H1 (cell line): ENCODE measurements at regions not wholly inside any gene's neighbourhood (a gene's known extent, or its start where the extent isn't known, plus 50 kb on each side); places are given as distances from the start of the nearest gene placed in this dataset.

Source experiments
- CTCF ChIA-PET: fragments of 300-600 bp; sonication (Branson Sonifier 250); formaldehyde crosslinking; loops from one replicate; lab custom pipeline; 2021; ENCODE audit not compliant: partially characterized antibody; lab: Charles Lee
- POLR2A ChIA-PET: fragments of 300-600 bp; sonication (Branson Sonifier 250); formaldehyde crosslinking; loops from one replicate; lab custom pipeline; 2021; ENCODE audit warnings: inconsistent platforms; ENCODE audit not compliant: partially characterized antibody; lab: Charles Lee
- DNase-seq, 2 experiments: peaks; one replicate each; pipeline versions ENCODE4 v3.0.0 to v3.0.0-alpha.2; 2010 to 2022; ENCODE audit warnings: low spot score in 2 of 2, low read depth in 1 of 2, mixed read lengths in 1 of 2
- FAIRE-seq: peaks from 2 replicates; lab custom pipeline; 2011; peaks lifted over from hg19 to GRCh38; lab: Jason Lieb, UNC
- H2AFZ ChIP-seq: 2 replicates; pipeline ENCODE4 v1.8.1; 2012; ENCODE audit warnings: low read length, inconsistent platforms
- H2AK5ac ChIP-seq: 2 replicates; pipeline ENCODE4 v1.6.1; 2013; ENCODE audit warnings: low read depth, low read length
- H2BK120ac ChIP-seq: replicated peaks from 2 replicates; pipeline ENCODE3; 2013; ENCODE audit warnings: low read depth, low read length, inconsistent platforms
- H2BK12ac ChIP-seq: 2 replicates; pipeline ENCODE4 v1.6.1; 2013; ENCODE audit warnings: low read depth, low read length
- H2BK15ac ChIP-seq: 2 replicates; pipeline ENCODE4 v1.6.1; 2013; ENCODE audit warnings: low read length
- H2BK20ac ChIP-seq: 2 replicates; pipeline ENCODE4 v1.6.1; 2013; ENCODE audit warnings: low read length
- H2BK5ac ChIP-seq: 2 replicates; pipeline ENCODE4 v1.6.1; 2013; ENCODE audit warnings: low read depth, low read length
- H3K14ac ChIP-seq: 2 replicates; pipeline ENCODE4 v1.6.1; 2013; ENCODE audit warnings: inconsistent platforms; ENCODE audit not compliant: insufficient read length
- H3K18ac ChIP-seq: 2 replicates; pipeline ENCODE4 v1.6.1; 2013; ENCODE audit warnings: low read length; ENCODE audit errors: extremely low read depth
- H3K23ac ChIP-seq: 2 replicates; pipeline ENCODE4 v1.6.1; 2013; ENCODE audit warnings: inconsistent platforms; ENCODE audit not compliant: insufficient read length
- H3K23me2 ChIP-seq: 2 replicates; pipeline ENCODE4 v1.6.1; 2013; ENCODE audit warnings: low read depth, low read length
- H3K27ac ChIP-seq: 2 replicates; pipeline ENCODE4 v1.6.1; 2011; ENCODE audit warnings: low read depth, low read length, inconsistent platforms
- H3K27me3 ChIP-seq, 4 experiments: replicated peaks in 1 of 4; 1 replicate in 1 of 4; 2 replicates in 3 of 4; pipeline versions ENCODE4 v1.6.1 to v1.8.1; 2011 to 2013; ENCODE audit warnings: low read length in 3 of 4, mild to moderate bottlenecking in 3 of 4, inconsistent platforms in 2 of 4, mixed read lengths in 2 of 4, moderate library complexity in 1 of 4; ENCODE audit not compliant: control insufficient read depth in 3 of 4, insufficient read depth in 3 of 4; ENCODE audit errors: extremely low read depth in 1 of 4
- H3K36me3 ChIP-seq, 4 experiments: 2 replicates each; pipeline versions ENCODE4 v1.6.1 to v1.8.1; 2011 to 2013; ENCODE audit warnings: mild to moderate bottlenecking in 4 of 4, low read length in 3 of 4, moderate library complexity in 2 of 4, control low read depth in 1 of 4, inconsistent platforms in 1 of 4; ENCODE audit not compliant: insufficient read depth in 4 of 4, control insufficient read depth in 2 of 4
- H3K4ac ChIP-seq: replicated peaks from 2 replicates; pipeline ENCODE3; 2013; ENCODE audit warnings: low read length, low read depth, mixed read lengths, inconsistent platforms; ENCODE audit not compliant: insufficient read length
- H3K4me1 ChIP-seq, 4 experiments: replicated peaks in 1 of 4; 1 replicate in 1 of 4; 2 replicates in 3 of 4; pipeline versions ENCODE4 v1.6.1 to v1.8.1; 2011 to 2013; ENCODE audit warnings: low read length in 3 of 4, inconsistent platforms in 2 of 4, mixed read lengths in 1 of 4; ENCODE audit not compliant: insufficient read depth in 4 of 4, control insufficient read depth in 3 of 4
- H3K4me2 ChIP-seq, 2 experiments: 2 replicates each; pipeline versions ENCODE4 v1.6.1 to v1.8.1; 2011 to 2013; ENCODE audit warnings: low read depth in 2 of 2, low read length in 2 of 2, control low read depth in 1 of 2, inconsistent platforms in 1 of 2, mild to moderate bottlenecking in 1 of 2; ENCODE audit not compliant: insufficient read depth in 1 of 2
- H3K4me3 ChIP-seq, 4 experiments: fragments of 200-600, 300-600 bp in 1 of 4; sonication (generic), shearing (Covaris generic), sonication (Bioruptor Twin) in 1 of 4; 2 replicates each; pipeline versions ENCODE4 v1.5.1 to v1.8.1; 2011 to 2016; ENCODE audit warnings: low read length in 4 of 4, low read depth in 3 of 4, control low read depth in 2 of 4, inconsistent platforms in 2 of 4, mild to moderate bottlenecking in 2 of 4, mixed read lengths in 1 of 4, moderate library complexity in 1 of 4; ENCODE audit not compliant: insufficient read depth in 2 of 4; ENCODE audit errors: extremely low read depth in 1 of 4
- H3K56ac ChIP-seq: replicated peaks from 2 replicates; pipeline ENCODE3; 2013; ENCODE audit warnings: low read depth, mild to moderate bottlenecking, mixed read lengths, low read length, inconsistent platforms; ENCODE audit not compliant: insufficient read length
- H3K79me1 ChIP-seq: 2 replicates; pipeline ENCODE4 v1.6.1; 2013; ENCODE audit warnings: low read depth, low read length, control low read depth
- H3K79me2 ChIP-seq, 2 experiments: 2 replicates each; pipeline versions ENCODE4 v1.6.1 to v1.8.1; 2012 to 2013; ENCODE audit warnings: low read length in 2 of 2, mild to moderate bottlenecking in 2 of 2, inconsistent platforms in 1 of 2; ENCODE audit not compliant: insufficient read depth in 2 of 2, control insufficient read depth in 1 of 2
- H3K9ac ChIP-seq, 4 experiments: replicated peaks in 1 of 4; 1 replicate in 1 of 4; 2 replicates in 3 of 4; pipeline versions ENCODE4 v1.6.1 to v1.8.1; 2011 to 2013; ENCODE audit warnings: low read depth in 3 of 4, low read length in 3 of 4, control low read depth in 2 of 4, mild to moderate bottlenecking in 2 of 4, moderate library complexity in 2 of 4, inconsistent platforms in 1 of 4; ENCODE audit errors: extremely low read depth in 1 of 4
- H3K9me3 ChIP-seq, 2 experiments: 2 replicates each; pipeline versions ENCODE4 v1.6.1 to v1.8.1; 2012 to 2013; ENCODE audit warnings: mild to moderate bottlenecking in 2 of 2, moderate library complexity in 2 of 2, control low read depth in 1 of 2, inconsistent platforms in 1 of 2, low read depth in 1 of 2, low read length in 1 of 2, mixed read lengths in 1 of 2; ENCODE audit not compliant: insufficient read depth in 2 of 2
- H4K20me1 ChIP-seq, 2 experiments: replicated peaks in 1 of 2; 2 replicates each; pipeline versions ENCODE3 to v1.8.1; 2011 to 2013; ENCODE audit warnings: inconsistent platforms in 2 of 2, low read length in 2 of 2, mild to moderate bottlenecking in 1 of 2; ENCODE audit not compliant: insufficient read depth in 2 of 2, control insufficient read depth in 1 of 2
- H4K5ac ChIP-seq: 2 replicates; pipeline ENCODE4 v1.6.1; 2013; ENCODE audit warnings: low read length, low read depth, mixed read lengths, inconsistent platforms; ENCODE audit not compliant: insufficient read length
- H4K8ac ChIP-seq: 2 replicates; pipeline ENCODE4 v1.8.0; 2013; ENCODE audit warnings: mild to moderate bottlenecking, moderate library complexity, low read length, inconsistent platforms; ENCODE audit not compliant: insufficient read depth; ENCODE audit errors: extremely low read depth
- H4K91ac ChIP-seq: replicated peaks from 2 replicates; pipeline ENCODE3; 2013; ENCODE audit warnings: low read length, mixed read lengths, inconsistent platforms; ENCODE audit not compliant: insufficient read length
- CHD2 ChIP-seq: IDR thresholded peaks from 2 replicates; pipeline ENCODE4 v1.6.1; 2012; ENCODE audit warnings: low read length, improper control_type of control experiment
- CREB1 ChIP-seq: IDR thresholded peaks from 2 replicates; pipeline ENCODE4 v1.6.1; 2012; ENCODE audit warnings: inconsistent platforms
- EZH2 ChIP-seq: fragments of 200-600 bp; sonication (generic); IDR thresholded peaks from 2 replicates; pipeline ENCODE4 v1.7.1; 2012; ENCODE audit warnings: low read depth, mild to moderate bottlenecking, moderate library complexity, low read length, inconsistent platforms; ENCODE audit not compliant: severe bottlenecking
- GABPA ChIP-seq: IDR thresholded peaks from 2 replicates; pipeline ENCODE4 v1.6.1; 2011; ENCODE audit warnings: mild to moderate bottlenecking, low read length, moderate library complexity, borderline replicate concordance; ENCODE audit not compliant: insufficient read depth
- KDM1A ChIP-seq: fragments of 200-600, 300-600 bp; sonication (generic); IDR thresholded peaks from 2 replicates; pipeline ENCODE4 v1.7.1; 2016; ENCODE audit warnings: mild to moderate bottlenecking, low read length, borderline replicate concordance
- KDM5A ChIP-seq: fragments of 200-600 bp; IDR thresholded peaks from 2 replicates; pipeline ENCODE4 v1.7.1; 2012; ENCODE audit warnings: mild to moderate bottlenecking, low read length, inconsistent platforms, mixed read lengths
- NANOG ChIP-seq: IDR thresholded peaks from 2 replicates; pipeline ENCODE4 v1.6.1; 2011; ENCODE audit warnings: low read length, low read depth, mild to moderate bottlenecking, inconsistent platforms; ENCODE audit not compliant: insufficient read depth, poor library complexity, severe bottlenecking
- NRF1 ChIP-seq: IDR thresholded peaks from 2 replicates; pipeline ENCODE4 v1.6.1; 2011; ENCODE audit warnings: mild to moderate bottlenecking, low read depth, low read length, improper control_type of control experiment
- PHF8 ChIP-seq: fragments of 200-600 bp; sonication (generic); conservative IDR thresholded peaks from 2 replicates; pipeline ENCODE4 v1.7.1; 2012; ENCODE audit warnings: low read depth, mild to moderate bottlenecking, inconsistent platforms, low read length, moderate library complexity
- RBBP5 ChIP-seq: IDR thresholded peaks from 2 replicates; pipeline ENCODE4 v1.7.1; 2012; ENCODE audit warnings: low read depth, mild to moderate bottlenecking, inconsistent platforms, low read length, moderate library complexity, borderline replicate concordance
- SP1 ChIP-seq: IDR thresholded peaks from 2 replicates; pipeline ENCODE4 v1.6.1; 2011; ENCODE audit warnings: low read depth, low read length
- SP4 ChIP-seq: IDR thresholded peaks from 2 replicates; pipeline ENCODE4 v1.6.1; 2012; ENCODE audit warnings: low read length, inconsistent platforms
- TCF12 ChIP-seq: IDR thresholded peaks from 2 replicates; pipeline ENCODE4 v1.6.1; 2011; ENCODE audit warnings: low read depth, mild to moderate bottlenecking, low read length
- TF ChIP-seq, protein P1 (sequence below), 3 experiments: IDR thresholded peaks; 1 replicate in 2 of 3; 2 replicates in 1 of 3; pipeline versions ENCODE4 v1.5.1 to v1.6.1; 2011; ENCODE audit warnings: low read length in 3 of 3, mild to moderate bottlenecking in 3 of 3, inconsistent platforms in 2 of 3, low read depth in 1 of 3, moderate library complexity in 1 of 3; ENCODE audit not compliant: insufficient read depth in 1 of 3; ENCODE audit errors: control extremely low read depth in 1 of 3

- Histone ChIP-seq H4K5ac (no peak overlapping the region), H3K27ac (no peak overlapping the region), H3K27me3 (no peaks in the 10 kb centered on the region), H2BK15ac (no peak overlapping the region), H3K14ac (no peak overlapping the region), H3K23ac (no peak overlapping the region), H3K4me3 (no peak overlapping the region), H4K20me1 (no peaks in the 10 kb centered on the region), H3K23me2 (no peaks in the 10 kb centered on the region), H3K79me2 (no peaks in the 10 kb centered on the region), H2BK5ac (no peak overlapping the region), H4K8ac (no peak overlapping the region), H4K91ac (no peak overlapping the region), H2AFZ (no peak overlapping the region), H3K4me1 (peaks cover 0 to 4% (median 0%) of the 10 kb centered on the region in 4 experiments; a peak in 1 of 7 replicates), H2BK120ac (no peak overlapping the region), H3K79me1 (no peaks in the 10 kb centered on the region), H2BK20ac (no peak overlapping the region), H3K18ac (no peak overlapping the region), H3K9me3 (no peaks in the 10 kb centered on the region), H3K36me3 (no peaks in the 10 kb centered on the region), H2AK5ac (no peak overlapping the region), H2BK12ac (no peak overlapping the region), H3K9ac (no peak overlapping the region), H3K4ac (no peak overlapping the region), H3K56ac (no peak overlapping the region), H3K4me2 (no peak overlapping the region)
- POLR2A ChIA-PET: no interaction called here
- FAIRE-seq: no peak
- DNase-seq: no peak
- CTCF ChIA-PET: interaction anchor here (1.2 to 1.7 kb wide), 2 partner anchors 39 to 228 kb away, joined by 3 to 4 read pairs; no protein-coding TSS in a partner anchor
- TF ChIP-seq NRF1 (no peak), KDM5A (no peak), SP1 (no peak), TCF12 (no peak), PHF8 (no peak), CREB1 (no peak), SP4 (no peak), KDM1A (no peak), RBBP5 (no peak), EZH2 (no peak), CHD2 (no peak), GABPA (no peak), NANOG (no peak)
- TF ChIP-seq, protein P1, sequence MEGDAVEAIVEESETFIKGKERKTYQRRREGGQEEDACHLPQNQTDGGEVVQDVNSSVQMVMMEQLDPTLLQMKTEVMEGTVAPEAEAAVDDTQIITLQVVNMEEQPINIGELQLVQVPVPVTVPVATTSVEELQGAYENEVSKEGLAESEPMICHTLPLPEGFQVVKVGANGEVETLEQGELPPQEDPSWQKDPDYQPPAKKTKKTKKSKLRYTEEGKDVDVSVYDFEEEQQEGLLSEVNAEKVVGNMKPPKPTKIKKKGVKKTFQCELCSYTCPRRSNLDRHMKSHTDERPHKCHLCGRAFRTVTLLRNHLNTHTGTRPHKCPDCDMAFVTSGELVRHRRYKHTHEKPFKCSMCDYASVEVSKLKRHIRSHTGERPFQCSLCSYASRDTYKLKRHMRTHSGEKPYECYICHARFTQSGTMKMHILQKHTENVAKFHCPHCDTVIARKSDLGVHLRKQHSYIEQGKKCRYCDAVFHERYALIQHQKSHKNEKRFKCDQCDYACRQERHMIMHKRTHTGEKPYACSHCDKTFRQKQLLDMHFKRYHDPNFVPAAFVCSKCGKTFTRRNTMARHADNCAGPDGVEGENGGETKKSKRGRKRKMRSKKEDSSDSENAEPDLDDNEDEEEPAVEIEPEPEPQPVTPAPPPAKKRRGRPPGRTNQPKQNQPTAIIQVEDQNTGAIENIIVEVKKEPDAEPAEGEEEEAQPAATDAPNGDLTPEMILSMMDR (IDR thresholded peaks at IDR 0.05; ENCODE audit: control extremely low read depth in 1 of 3, insufficient read depth in 1 of 3, low read depth in 1 of 3, low read length in 3 of 3): no peak
Observed at GRCh38 chr5:125874057-125874456, 549.2 kb upstream of the GRAMD2B start.
